Fibroblast of lung (primary cell): ENCODE measurements at regions not wholly inside any gene's neighbourhood (a gene's known extent, or its start where the extent isn't known, plus 50 kb on each side); places are given as distances from the start of the nearest gene placed in this dataset.
"Not testable (repeated sequence)": the region's sequence is repeated elsewhere in the genome, so short reads cannot be mapped to it uniquely, and the experiment has no call there.

Source experiments
- DNase-seq, 2 donors: peaks; one replicate each; pipeline versions ENCODE4 v3.0.0 to v3.0.0-alpha.2; 2010; ENCODE audit warnings: low read depth in 2 of 2
- H2AFZ ChIP-seq: 2 replicates; pipeline ENCODE4 v1.5.1; 2012; ENCODE audit warnings: low read length, control low read depth, inconsistent platforms
- H3K27ac ChIP-seq: 2 replicates; pipeline ENCODE4 v1.5.1; 2011; ENCODE audit warnings: low read length, control low read depth; ENCODE audit not compliant: insufficient read depth
- H3K27me3 ChIP-seq: 2 replicates; pipeline ENCODE4 v1.5.1; 2011; ENCODE audit warnings: mild to moderate bottlenecking, low read length; ENCODE audit not compliant: control insufficient read depth, insufficient read depth
- H3K36me3 ChIP-seq: 2 replicates; pipeline ENCODE4 v1.5.1; 2011; ENCODE audit warnings: low read length; ENCODE audit not compliant: control insufficient read depth, insufficient read depth
- H3K4me1 ChIP-seq: 2 replicates; pipeline ENCODE4 v1.5.1; 2011; ENCODE audit warnings: low read length; ENCODE audit not compliant: control insufficient read depth, insufficient read depth; ENCODE audit errors: extremely low read depth
- H3K4me2 ChIP-seq: 2 replicates; pipeline ENCODE4 v1.5.1; 2011; ENCODE audit warnings: low read length, control low read depth; ENCODE audit not compliant: insufficient read depth; ENCODE audit errors: extremely low read depth
- H3K4me3 ChIP-seq, 4 experiments: fragments of 200-600 bp in 1 of 4; sonication (generic) in 1 of 4; replicated peaks in 1 of 4; 2 replicates each; pipeline ENCODE4 v1.5.1; 2011 to 2016; ENCODE audit warnings: low read length in 4 of 4, low read depth in 3 of 4, mild to moderate bottlenecking in 3 of 4, control low read depth in 2 of 4, inconsistent platforms in 1 of 4, mixed read lengths in 1 of 4; ENCODE audit not compliant: insufficient read depth in 1 of 4; ENCODE audit errors: control extremely low read depth in 1 of 4
- H3K79me2 ChIP-seq: 2 replicates; pipeline ENCODE4 v1.5.1; 2012; ENCODE audit warnings: mild to moderate bottlenecking, low read length, inconsistent platforms; ENCODE audit not compliant: control insufficient read depth, insufficient read depth
- H3K9ac ChIP-seq: 2 replicates; pipeline ENCODE4 v1.5.1; 2011; ENCODE audit warnings: mild to moderate bottlenecking, low read length, control low read depth; ENCODE audit not compliant: insufficient read depth
- H3K9me3 ChIP-seq: 2 replicates; pipeline ENCODE4 v1.5.1; 2012; ENCODE audit warnings: low read depth, low read length; ENCODE audit not compliant: control insufficient read depth, insufficient read depth
- H4K20me1 ChIP-seq: 2 replicates; pipeline ENCODE4 v1.5.1; 2011; ENCODE audit warnings: low read length; ENCODE audit not compliant: control insufficient read depth, insufficient read depth; ENCODE audit errors: extremely low read depth
- CTCF ChIP-seq, 2 donors: IDR thresholded peaks in 1 of 2; conservative IDR thresholded peaks in 1 of 2; 1 replicate in 1 of 2; 2 replicates in 1 of 2; pipeline ENCODE4 v1.5.1; 2011 to 2012; ENCODE audit warnings: low read length in 2 of 2, control low read depth in 1 of 2, inconsistent platforms in 1 of 2, low read depth in 1 of 2, mild to moderate bottlenecking in 1 of 2
- EZH2 ChIP-seq: IDR thresholded peaks from 2 replicates; pipeline ENCODE4 v1.5.1; 2012; ENCODE audit warnings: low read length, control low read depth, mild to moderate bottlenecking; ENCODE audit errors: missing control alignments

GRCh38 chr3:34090876-34091275, 292.4 kb downstream of the PDCD6IP start:
- no peaks in the 10 kb centered on the region for H4K20me1 ChIP-seq
- no peak overlapping the region for H3K9ac ChIP-seq
- no peaks in the 10 kb centered on the region for H3K27me3 ChIP-seq
- H3K27ac ChIP-seq, result no peak overlapping the region
- TF ChIP-seq EZH2, result no peak
- TF ChIP-seq CTCF (conservative IDR thresholded peaks at IDR 0.05 in 1 of 2, IDR thresholded peaks at IDR 0.05 in 1 of 2; ENCODE audit: low read depth in 1 of 2, low read length in 2 of 2), result no peak
- DNase-seq, result no peak
- no peaks in the 10 kb centered on the region for H3K9me3 ChIP-seq
- no peaks in the 10 kb centered on the region for H3K36me3 ChIP-seq
- H3K4me1 ChIP-seq, result no peaks in the 10 kb centered on the region
- no peak overlapping the region for H2AFZ ChIP-seq
- H3K79me2 ChIP-seq, result no peaks in the 10 kb centered on the region
- no peak overlapping the region for H3K4me2 ChIP-seq
- H3K4me3 ChIP-seq, result no peak overlapping the region

- not testable (repeated sequence) for H4K20me1 ChIP-seq, H3K4me1 ChIP-seq, H3K27me3 ChIP-seq, DNase-seq, H3K9me3 ChIP-seq, H3K9ac ChIP-seq, H3K4me3 ChIP-seq, H3K79me2 ChIP-seq, H2AFZ ChIP-seq, H3K36me3 ChIP-seq, H3K27ac ChIP-seq, H3K4me2 ChIP-seq
Observed at GRCh38 chr3:34094280-34094679, 295.9 kb downstream of the PDCD6IP start.

- Histone ChIP-seq H3K27me3 (no peaks in the 10 kb centered on the region), H3K9me3 (no peaks in the 10 kb centered on the region), H3K4me2 (no peak overlapping the region), H3K27ac (no peak overlapping the region), H3K36me3 (no peaks in the 10 kb centered on the region), H3K4me3 (no peak overlapping the region), H3K79me2 (no peaks in the 10 kb centered on the region), H3K4me1 (no peaks in the 10 kb centered on the region), H3K9ac (no peak overlapping the region), H4K20me1 (no peaks in the 10 kb centered on the region), H2AFZ (no peak overlapping the region)
- no peak for DNase-seq
- no peak for TF ChIP-seq EZH2
- no peak for TF ChIP-seq CTCF (conservative IDR thresholded peaks at IDR 0.05 in 1 of 2, IDR thresholded peaks at IDR 0.05 in 1 of 2; ENCODE audit: low read depth in 1 of 2, low read length in 2 of 2)
Observed at GRCh38 chr3:34102288-34102687, 303.9 kb downstream of the PDCD6IP start.

- H4K20me1 ChIP-seq, result no peaks in the 10 kb centered on the region
- H3K4me1 ChIP-seq, result no peaks in the 10 kb centered on the region
- TF ChIP-seq CTCF (conservative IDR thresholded peaks at IDR 0.05 in 1 of 2, IDR thresholded peaks at IDR 0.05 in 1 of 2; ENCODE audit: low read depth in 1 of 2, low read length in 2 of 2), result no peak
- TF ChIP-seq EZH2, result no peak
- no peak for DNase-seq
- H3K9me3 ChIP-seq, result no peaks in the 10 kb centered on the region
- H3K27ac ChIP-seq, result no peak overlapping the region
- H3K36me3 ChIP-seq, result no peaks in the 10 kb centered on the region
- H2AFZ ChIP-seq, result no peak overlapping the region
- H3K27me3 ChIP-seq, result no peaks in the 10 kb centered on the region
- H3K79me2 ChIP-seq, result no peaks in the 10 kb centered on the region
- H3K9ac ChIP-seq, result no peak overlapping the region
- H3K4me2 ChIP-seq, result no peak overlapping the region
- H3K4me3 ChIP-seq, result no peak overlapping the region
Observed at GRCh38 chr3:34106379-34106778, 307.9 kb downstream of the PDCD6IP start.
